IPS DF 6.9 (cell line): ENCODE measurements at regions not wholly inside any gene's neighbourhood (a gene's known extent, or its start where the extent isn't known, plus 50 kb on each side); places are given as distances from the start of the nearest gene placed in this dataset.

Source experiments
- DNase-seq: peaks from one replicate; pipeline ENCODE4 v3.0.0-alpha.2; 2013; ENCODE audit warnings: low read depth, low spot score
- H3K27ac ChIP-seq: one replicate; pipeline ENCODE4 v1.5.1; 2013; ENCODE audit warnings: low read length, control low read depth
- H3K27me3 ChIP-seq: 2 replicates; pipeline ENCODE4 v1.6.1; 2013; ENCODE audit warnings: mild to moderate bottlenecking, low read length; ENCODE audit not compliant: control insufficient read depth, insufficient read depth
- H3K36me3 ChIP-seq: 2 replicates; pipeline ENCODE4 v1.6.1; 2013; ENCODE audit warnings: low read length; ENCODE audit not compliant: control insufficient read depth, insufficient read depth
- H3K4me1 ChIP-seq: 2 replicates; pipeline ENCODE4 v1.6.1; 2013; ENCODE audit warnings: low read length; ENCODE audit not compliant: control insufficient read depth, insufficient read depth
- H3K4me3 ChIP-seq: 2 replicates; pipeline ENCODE4 v1.5.1; 2013; ENCODE audit warnings: mild to moderate bottlenecking, low read length
- H3K9me3 ChIP-seq: 2 replicates; pipeline ENCODE4 v1.6.1; 2013; ENCODE audit warnings: low read length, inconsistent platforms; ENCODE audit not compliant: control insufficient read depth, insufficient read depth
- WGBS: extraction: QIAGEN DNeasy Blood & Tissue Kit; methylation state at CpG from one replicate; pipeline ENCODE4 v1.1.7; 2013; ENCODE audit warnings: mixed read lengths, missing lambda C conversion rate; ENCODE audit not compliant: insufficient read length, insufficient coverage; 5-methylcytosine and 5-hydroxymethylcytosine counted together

- no CpG with 5 or more reads among the region's 4 CpGs for WGBS
- DNase-seq, result no peak
- Histone ChIP-seq H3K27ac (no peak overlapping the region), H3K9me3 (peaks cover 2% of the 10 kb centered on the region), H3K4me1 (no peaks in the 10 kb centered on the region), H3K4me3 (no peak overlapping the region), H3K27me3 (no peaks in the 10 kb centered on the region), H3K36me3 (no peaks in the 10 kb centered on the region)
These were observed 61.4 kb downstream of the ZXDA start for GRCh38 chrX:57848857-57849256.

DNA sequence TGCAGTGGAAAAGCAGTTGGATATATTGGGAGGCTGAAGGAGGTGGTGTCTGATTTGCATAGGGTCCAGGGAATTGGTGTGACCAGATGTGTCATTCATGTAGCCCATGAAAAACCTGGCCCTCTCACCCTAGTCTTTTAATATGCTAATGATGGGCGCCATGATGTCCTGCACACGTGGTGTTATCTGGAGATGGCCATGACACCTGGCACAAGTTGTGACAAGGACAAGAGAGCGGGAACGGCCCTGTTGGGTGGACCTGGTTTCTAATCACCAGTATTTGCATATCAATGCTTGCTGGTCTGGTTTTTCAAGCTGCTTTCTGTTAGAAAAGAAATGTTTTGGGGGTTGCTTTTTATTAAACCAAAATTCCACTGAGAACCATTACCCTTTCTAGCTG lies 87.4 kb downstream of the ZXDA start:
- no peak for DNase-seq
- Histone ChIP-seq H3K27me3 (no peaks in the 10 kb centered on the region), H3K27ac (no peak overlapping the region), H3K4me1 (no peaks in the 10 kb centered on the region), H3K4me3 (no peak overlapping the region), H3K9me3 (no peaks in the 10 kb centered on the region), H3K36me3 (no peaks in the 10 kb centered on the region)
- no CpG with 5 or more reads among the region's 4 CpGs for WGBS

DNA sequence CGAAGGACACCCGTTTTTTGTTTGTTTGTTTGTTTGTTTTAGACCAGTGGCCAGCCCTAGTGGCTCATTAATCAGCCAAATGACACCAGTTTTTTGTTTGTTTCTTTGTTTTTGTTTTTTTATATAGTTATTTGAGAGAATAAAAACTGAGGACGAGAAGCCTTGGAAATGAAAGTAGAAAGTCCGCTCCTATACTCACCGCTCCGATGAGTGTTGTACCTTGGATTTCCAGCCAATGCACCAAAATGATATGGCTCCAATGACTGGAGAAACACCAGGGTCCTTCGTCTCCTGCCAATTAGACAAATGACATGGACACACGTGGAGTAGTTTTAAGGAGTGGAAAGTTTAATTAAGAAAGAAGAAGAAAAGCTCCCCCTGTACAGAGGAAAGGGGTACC lies 87.9 kb downstream of the ZXDA start:
- no peak overlapping the region for H3K27ac ChIP-seq
- DNase-seq, result no peak
- no peaks in the 10 kb centered on the region for H3K9me3 ChIP-seq
- no peaks in the 10 kb centered on the region for H3K4me1 ChIP-seq
- H3K36me3 ChIP-seq, result no peaks in the 10 kb centered on the region
- no peaks in the 10 kb centered on the region for H3K27me3 ChIP-seq
- no peak overlapping the region for H3K4me3 ChIP-seq
- WGBS, result no CpG with 5 or more reads among the region's 8 CpGs

- Histone ChIP-seq H3K27me3 (no peaks in the 10 kb centered on the region), H3K36me3 (no peaks in the 10 kb centered on the region), H3K27ac (no peak overlapping the region), H3K4me1 (no peaks in the 10 kb centered on the region), H3K9me3 (no peaks in the 10 kb centered on the region), H3K4me3 (no peak overlapping the region)
- DNase-seq, result peak; percentile 1
- WGBS, result no CpG with 5 or more reads among the region's 8 CpGs
These were observed 88.4 kb downstream of the ZXDA start for GRCh38 chrX:57821703-57822387.

GRCh38 chrX:57817302-57817701 lies 93.0 kb downstream of the ZXDA start:
- no CpG with 5 or more reads among the region's 2 CpGs for WGBS
- Histone ChIP-seq H3K27ac (no peak overlapping the region), H3K9me3 (no peaks in the 10 kb centered on the region), H3K4me3 (no peak overlapping the region), H3K27me3 (no peaks in the 10 kb centered on the region), H3K36me3 (no peaks in the 10 kb centered on the region), H3K4me1 (no peaks in the 10 kb centered on the region)
- no peak for DNase-seq

DNA sequence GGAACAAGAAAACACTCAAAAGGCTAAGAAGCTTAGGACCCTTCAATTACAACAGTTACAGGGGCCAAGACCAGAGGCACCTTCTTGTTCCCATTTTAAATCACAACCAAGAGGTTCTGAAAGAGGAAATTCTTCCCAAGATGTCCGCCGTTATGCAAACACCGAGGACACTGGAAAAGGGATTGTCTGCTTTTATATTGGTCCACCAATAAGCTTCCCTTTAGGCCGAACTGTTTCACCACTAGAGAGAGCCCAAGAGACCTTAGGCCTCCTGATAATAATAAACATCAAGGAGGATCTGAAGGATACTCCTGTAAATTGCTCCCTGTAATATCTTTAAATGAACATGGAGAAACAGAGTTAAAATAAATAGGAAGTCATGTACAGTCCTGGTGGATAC lies 92.6 kb upstream of the NLRP2B start:
- no peaks in the 10 kb centered on the region for H3K27me3 ChIP-seq
- no peaks in the 10 kb centered on the region for H3K9me3 ChIP-seq
- no peak for DNase-seq
- no CpG with 5 or more reads among the region's 4 CpGs for WGBS
- H3K36me3 ChIP-seq, result no peaks in the 10 kb centered on the region
- H3K27ac ChIP-seq, result no peak overlapping the region
- H3K4me3 ChIP-seq, result no peak overlapping the region
- H3K4me1 ChIP-seq, result no peaks in the 10 kb centered on the region

- Histone ChIP-seq H3K27me3 (no peaks in the 10 kb centered on the region), H3K4me3 (no peak overlapping the region), H3K36me3 (no peaks in the 10 kb centered on the region), H3K4me1 (no peaks in the 10 kb centered on the region), H3K9me3 (no peaks in the 10 kb centered on the region), H3K27ac (no peak overlapping the region)
- DNase-seq, result no peak
These were observed 91.6 kb upstream of the NLRP2B start for GRCh38 chrX:57771689-57772088.

GRCh38 chrX:57752866-57753265 lies 72.8 kb upstream of the NLRP2B start:
- Histone ChIP-seq H3K27ac (no peak overlapping the region), H3K9me3 (no peaks in the 10 kb centered on the region), H3K36me3 (no peaks in the 10 kb centered on the region), H3K4me3 (no peak overlapping the region), H3K27me3 (no peaks in the 10 kb centered on the region), H3K4me1 (no peaks in the 10 kb centered on the region)
- DNase-seq, result no peak
- WGBS, result no CpG with 5 or more reads among the region's 2 CpGs

DNA sequence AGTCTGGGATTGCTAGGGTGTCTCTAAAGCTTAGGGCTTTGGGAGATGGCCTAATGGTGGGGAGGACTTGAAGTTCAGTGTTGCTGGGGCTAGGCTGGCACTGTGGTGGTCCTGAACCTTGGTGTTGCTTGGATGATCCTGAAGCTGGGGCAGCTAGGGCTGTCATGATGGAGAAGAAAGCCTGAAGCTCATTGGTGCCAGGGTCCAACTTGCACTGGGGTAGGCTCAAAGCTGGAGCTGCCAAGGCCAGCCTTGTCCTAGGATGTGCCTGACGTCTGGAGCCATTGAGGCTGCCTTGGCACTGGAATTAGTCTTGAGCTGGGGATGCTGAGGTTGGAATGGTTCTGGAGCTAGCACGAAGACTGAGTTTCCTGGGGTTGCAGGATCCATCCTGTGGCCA lies 61.0 kb upstream of the NLRP2B start:
- Histone ChIP-seq H3K4me1 (no peaks in the 10 kb centered on the region), H3K9me3 (no peaks in the 10 kb centered on the region; the same call in 1 of the 2 replicates), H3K27me3 (no peaks in the 10 kb centered on the region), H3K27ac (no peak overlapping the region), H3K4me3 (no peak overlapping the region), H3K36me3 (no peaks in the 10 kb centered on the region)
- DNase-seq, result no peak
- WGBS, result no CpG with 5 or more reads among the region's 2 CpGs

- no peaks in the 10 kb centered on the region for H3K27me3 ChIP-seq
- H3K27ac ChIP-seq, result no peak overlapping the region
- H3K36me3 ChIP-seq, result no peaks in the 10 kb centered on the region
- DNase-seq, result no peak
- no peaks in the 10 kb centered on the region for H3K4me1 ChIP-seq
- H3K4me3 ChIP-seq, result no peak overlapping the region
- H3K9me3 ChIP-seq, result no peaks in the 10 kb centered on the region; the same call in 1 of the 2 replicates
These were observed 57.8 kb upstream of the NLRP2B start for GRCh38 chrX:57737881-57738280.
